Tibial nerve (tissue), 3 donors: ENCODE measurements at regions not wholly inside any gene's neighbourhood (a gene's known extent, or its start where the extent isn't known, plus 50 kb on each side); places are given as distances from the start of the nearest gene placed in this dataset.

Experiments used
- CTCF ChIP-seq, 5 experiments: fragments of 200-600 bp in 3 of 5; fragments of 450-650 bp in 2 of 5; sonication (generic) in 3 of 5; IDR thresholded peaks; one replicate each; pipeline ENCODE4 v1.5.1; 2016 to 2019; ENCODE audit warnings: antibody characterized with exemption in 5 of 5, mild to moderate bottlenecking in 3 of 5, moderate library complexity in 2 of 5
- POLR2A ChIP-seq, 2 donors: fragments of 450-650 bp; IDR thresholded peaks; one replicate each; pipeline ENCODE4 v1.6.1; 2017; ENCODE audit warnings: antibody characterized with exemption in 2 of 2, mild to moderate bottlenecking in 2 of 2, moderate library complexity in 2 of 2

- peak in 1 of 5 experiments; percentile 15 for TF ChIP-seq CTCF (IDR thresholded peaks at IDR 0.05)
- TF ChIP-seq POLR2A (IDR thresholded peaks at IDR 0.05) = no peak
These were observed 421.1 kb upstream of the C16orf82 start for GRCh38 chr16:26645614-26646013.
